Adrenal gland (tissue), 9 donors: ENCODE measurements at regions not wholly inside any gene's neighbourhood (a gene's known extent, or its start where the extent isn't known, plus 50 kb on each side); places are given as distances from the start of the nearest gene placed in this dataset.

Experiments
- DNase-seq, 7 donors: peaks; one replicate each; pipeline ENCODE4 v3.0.0-alpha.2; 2019 to 2020
- H3K27ac ChIP-seq, 5 donors: fragments of 200-600 bp; sonication (generic) in 4 of 5; 1 replicate in 3 of 5; 2 replicates in 2 of 5; pipeline versions ENCODE4 v1.5.1 to v1.8.0; 2016 to 2020; ENCODE audit warnings: mild to moderate bottlenecking in 1 of 5
- H3K27me3 ChIP-seq: fragments of 200-600 bp; 2 replicates; pipeline ENCODE4 v1.8.0; 2021
- H3K36me3 ChIP-seq, 2 donors: fragments of 200-600 bp; replicated peaks in 1 of 2; 1 replicate in 1 of 2; 2 replicates in 1 of 2; pipeline versions ENCODE4 v1.5.1 to v1.8.0; 2018 to 2022
- H3K4me1 ChIP-seq, 2 donors: fragments of 200-600 bp; replicated peaks in 1 of 2; 1 replicate in 1 of 2; 2 replicates in 1 of 2; pipeline versions ENCODE4 v1.5.1 to v1.8.0; 2018 to 2021
- H3K4me3 ChIP-seq, 4 donors: fragments of 200-600 bp; sonication (generic) in 3 of 4; one replicate each; pipeline ENCODE4 v1.5.1; 2016 to 2018
- H3K9me3 ChIP-seq, 3 donors: fragments of 200-600 bp; sonication (generic) in 1 of 3; replicated peaks in 1 of 3; 1 replicate in 2 of 3; 2 replicates in 1 of 3; pipeline versions ENCODE4 v1.5.1 to v1.8.0; 2016 to 2021
- CTCF ChIP-seq, 6 experiments: fragments of 450-650 bp in 4 of 6; fragments of 200-600 bp in 2 of 6; sonication (generic) in 1 of 6; IDR thresholded peaks; 1 replicate in 5 of 6; 2 replicates in 1 of 6; pipeline versions ENCODE4 v1.5.1 to v1.8.0; 2016 to 2021; ENCODE audit warnings: antibody characterized with exemption in 6 of 6, mild to moderate bottlenecking in 2 of 6, moderate library complexity in 1 of 6
- POLR2A ChIP-seq, 2 donors: fragments of 450-650 bp; IDR thresholded peaks; one replicate each; pipeline ENCODE4 v1.6.1; 2017; ENCODE audit warnings: antibody characterized with exemption in 2 of 2, mild to moderate bottlenecking in 2 of 2, moderate library complexity in 1 of 2
- WGBS, 4 donors: extraction: QIAGEN DNeasy Blood & Tissue Kit in 2 of 4; methylation state at CpG; one replicate each; pipeline versions ENCODE4 v1.1.5 to v1.1.7; 2013 to 2017; 5-methylcytosine and 5-hydroxymethylcytosine counted together
- intact Hi-C, 2 donors: fragments of 100-400 bp; cut with DNase I; formaldehyde crosslinking; loops; one replicate each; pipeline versions ENCODE4 v1.14.1 to v1.15.0; 2022 to 2023
- donor health status: healthy with polysubstance abuse.
- donor health status: Bipolar disorder and iron deficiency.
- donor health status: DM: yes; HTN: yes; CAD: no.
- donor health status: DM: no; HTN: no; CAD: no.
- donor health status: DM: no; HTN: no; CAD: no.

GRCh38 chr7:68235937-68236336, 1239.3 kb downstream of the TYW1 start:
- Histone ChIP-seq H3K4me1 (no peaks in the 10 kb centered on the region), H3K4me3 (no peak overlapping the region), H3K36me3 (no peaks in the 10 kb centered on the region), H3K27me3 (no peaks in the 10 kb centered on the region), H3K9me3 (no peaks in the 10 kb centered on the region), H3K27ac (no peak overlapping the region)
- 63 to 81% (median 79%) methylated on average over 1 of the region's 1 CpG for WGBS, 4 donors
- DNase-seq = no peak
- TF ChIP-seq POLR2A (IDR thresholded peaks at IDR 0.05) (no peak), CTCF (IDR thresholded peaks at IDR 0.05) (no peak)
- intact Hi-C loops = no loop called here

GRCh38 chr7:68238204-68238805, 1241.7 kb downstream of the TYW1 start:
- no peaks in the 10 kb centered on the region for H3K4me1 ChIP-seq
- no peak overlapping the region for H3K27ac ChIP-seq
- TF ChIP-seq POLR2A (IDR thresholded peaks at IDR 0.05) (no peak), CTCF (IDR thresholded peaks at IDR 0.05) (no peak)
- H3K9me3 ChIP-seq = no peaks in the 10 kb centered on the region
- no peak for DNase-seq
- intact Hi-C loops = no loop called here
- 66 to 82% (median 77%) methylated on average over 4 of the region's 4 CpGs for WGBS, 4 donors
- no peak overlapping the region for H3K4me3 ChIP-seq
- H3K36me3 ChIP-seq = no peaks in the 10 kb centered on the region
- H3K27me3 ChIP-seq = no peaks in the 10 kb centered on the region

GRCh38 chr7:68243128-68243527, 1246.5 kb downstream of the TYW1 start:
- no peaks in the 10 kb centered on the region for H3K27me3 ChIP-seq
- WGBS, 4 donors = 69 to 89% (median 82%) methylated on average over 2 of the region's 2 CpGs
- H3K9me3 ChIP-seq = no peaks in the 10 kb centered on the region
- no peak for TF ChIP-seq CTCF (IDR thresholded peaks at IDR 0.05)
- no peak for TF ChIP-seq POLR2A (IDR thresholded peaks at IDR 0.05)
- H3K4me3 ChIP-seq = no peak overlapping the region
- no peaks in the 10 kb centered on the region for H3K36me3 ChIP-seq
- H3K27ac ChIP-seq = no peak overlapping the region
- H3K4me1 ChIP-seq = no peaks in the 10 kb centered on the region
- no peak for DNase-seq
- intact Hi-C loops = no loop called here

GRCh38 chr7:68244389-68244788, 1247.8 kb downstream of the TYW1 start:
- WGBS, 4 donors = 74 to 83% (median 79%) methylated on average over 7 of the region's 7 CpGs
- no peak overlapping the region for H3K4me3 ChIP-seq

More at GRCh38 chr7:68244389-68244788, 1247.8 kb downstream of the TYW1 start:
- Histone ChIP-seq H3K36me3 (no peaks in the 10 kb centered on the region), H3K27me3 (no peaks in the 10 kb centered on the region), H3K9me3 (no peaks in the 10 kb centered on the region), H3K27ac (no peak overlapping the region), H3K4me1 (no peaks in the 10 kb centered on the region)
- DNase-seq = no peak
- TF ChIP-seq CTCF (IDR thresholded peaks at IDR 0.05) (no peak), POLR2A (IDR thresholded peaks at IDR 0.05) (no peak)
- intact Hi-C loops = no loop called here
